Progenitor cell of endocrine pancreas (in vitro differentiated cells): ENCODE measurements at regions not wholly inside any gene's neighbourhood (a gene's known extent, or its start where the extent isn't known, plus 50 kb on each side); places are given as distances from the start of the nearest gene placed in this dataset.

Experiments used
- DNase-seq: peaks from one replicate; pipeline ENCODE4 v3.0.0; 2021; ENCODE audit warnings: low spot score; ENCODE audit not compliant: unreplicated experiment
- H3K27ac Mint-ChIP-seq: 2 replicates; pipeline ENCODE4 v1.8.0; 2021; ENCODE audit warnings: mild to moderate bottlenecking, moderate library complexity, mixed read lengths
- H3K27me3 Mint-ChIP-seq: 2 replicates; pipeline ENCODE4 v1.8.0; 2021; ENCODE audit warnings: mixed read lengths
- H3K36me3 Mint-ChIP-seq: 2 replicates; pipeline ENCODE4 v1.8.0; 2022; ENCODE audit warnings: mixed read lengths; ENCODE audit not compliant: insufficient read depth
- H3K4me1 Mint-ChIP-seq: 2 replicates; pipeline ENCODE4 v1.8.0; 2021; ENCODE audit warnings: low read depth, mixed read lengths
- H3K4me3 Mint-ChIP-seq: 2 replicates; pipeline ENCODE4 v1.8.0; 2021; ENCODE audit warnings: low read depth, mild to moderate bottlenecking, moderate library complexity, mixed read lengths
- H3K9me3 Mint-ChIP-seq: 2 replicates; pipeline ENCODE4 v1.8.0; 2021; ENCODE audit warnings: low read depth, mixed read lengths
- CTCF ChIP-seq: fragments of 200-600 bp; sonication (generic); IDR thresholded peaks from one replicate; pipeline ENCODE4 v1.5.0; 2021; ENCODE audit warnings: antibody characterized with exemption, mild to moderate bottlenecking; ENCODE audit not compliant: unreplicated experiment

- no peaks in the 10 kb centered on the region for H3K36me3 Mint-ChIP-seq
- H3K9me3 Mint-ChIP-seq: peaks cover under 1% of the 10 kb centered on the region
- no peak overlapping the region for H3K4me3 Mint-ChIP-seq
- no peak overlapping the region for H3K27ac Mint-ChIP-seq
- no peak for DNase-seq
- H3K27me3 Mint-ChIP-seq: no peaks in the 10 kb centered on the region
- H3K4me1 Mint-ChIP-seq: peaks cover 3% of the 10 kb centered on the region
- no peak for TF ChIP-seq CTCF
Observed at GRCh38 chr6:45812922-45813321, 202.7 kb downstream of the CLIC5 start.

GRCh38 chr6:45808917-45809316 lies 206.7 kb downstream of the CLIC5 start:
- no peaks in the 10 kb centered on the region for H3K27me3 Mint-ChIP-seq
- no peak for DNase-seq
- no peak for TF ChIP-seq CTCF
- no peak overlapping the region for H3K4me3 Mint-ChIP-seq
- H3K9me3 Mint-ChIP-seq: no peaks in the 10 kb centered on the region
- no peak overlapping the region for H3K27ac Mint-ChIP-seq
- no peaks in the 10 kb centered on the region for H3K36me3 Mint-ChIP-seq
- H3K4me1 Mint-ChIP-seq: peaks cover 3% of the 10 kb centered on the region

GRCh38 chr6:45808042-45808645 lies 207.5 kb downstream of the CLIC5 start:
- Mint-ChIP-seq H3K4me3 (no peak overlapping the region), H3K27ac (no peak overlapping the region), H3K9me3 (no peaks in the 10 kb centered on the region), H3K36me3 (no peaks in the 10 kb centered on the region), H3K27me3 (no peaks in the 10 kb centered on the region), H3K4me1 (peaks cover 3% of the 10 kb centered on the region)
- no peak for DNase-seq
- no peak for TF ChIP-seq CTCF

- Mint-ChIP-seq H3K9me3 (no peaks in the 10 kb centered on the region), H3K4me3 (no peak overlapping the region), H3K27me3 (no peaks in the 10 kb centered on the region), H3K4me1 (no peaks in the 10 kb centered on the region), H3K36me3 (no peaks in the 10 kb centered on the region), H3K27ac (no peak overlapping the region)
- DNase-seq: no peak
- TF ChIP-seq CTCF: no peak
Observed at GRCh38 chr6:45807311-45808041, 208.2 kb downstream of the CLIC5 start.

GRCh38 chr6:45806172-45806571 lies 209.5 kb downstream of the CLIC5 start:
- H3K4me1 Mint-ChIP-seq: no peaks in the 10 kb centered on the region
- H3K36me3 Mint-ChIP-seq: no peaks in the 10 kb centered on the region

More at GRCh38 chr6:45806172-45806571, 209.5 kb downstream of the CLIC5 start:
- Mint-ChIP-seq H3K4me3 (no peak overlapping the region), H3K27me3 (no peaks in the 10 kb centered on the region), H3K27ac (no peak overlapping the region), H3K9me3 (no peaks in the 10 kb centered on the region)
- DNase-seq: no peak
- no peak for TF ChIP-seq CTCF
